Smooth muscle cell (in vitro differentiated cells): ENCODE measurements at regions not wholly inside any gene's neighbourhood (a gene's known extent, or its start where the extent isn't known, plus 50 kb on each side); places are given as distances from the start of the nearest gene placed in this dataset.

ENCODE experiments used
- DNase-seq: peaks from one replicate; lab custom pipeline; 2025; ENCODE audit not compliant: unreplicated experiment; lab: John Stamatoyannopoulos, UW
- H2AFZ ChIP-seq: fragments of 200-600 bp; sonication (generic); 2 replicates; pipeline ENCODE4 v1.6.0; 2016; ENCODE audit warnings: antibody characterized with exemption, low read depth, mild to moderate bottlenecking
- H3F3A ChIP-seq: fragments of 200-600 bp; sonication (generic); 2 replicates; pipeline ENCODE4 v1.6.0; 2017; ENCODE audit warnings: antibody characterized with exemption, low read depth
- H3K27ac ChIP-seq: fragments of 200-600 bp; sonication (generic); 2 replicates; pipeline ENCODE4 v1.5.1; 2016; ENCODE audit warnings: low read depth, mild to moderate bottlenecking
- H3K27me3 ChIP-seq: fragments of 200-600 bp; sonication (generic); 2 replicates; pipeline ENCODE4 v1.6.1; 2016; ENCODE audit warnings: low read depth, mild to moderate bottlenecking
- H3K36me3 ChIP-seq: fragments of 200-600 bp; sonication (generic); 2 replicates; pipeline ENCODE4 v1.5.1; 2016; ENCODE audit warnings: low read depth
- H3K4me1 ChIP-seq: fragments of 200-600 bp; sonication (generic); 2 replicates; pipeline ENCODE4 v1.5.1; 2016; ENCODE audit warnings: low read depth
- H3K4me2 ChIP-seq: fragments of 200-600 bp; sonication (generic); 2 replicates; pipeline ENCODE4 v1.6.0; 2016; ENCODE audit warnings: mild to moderate bottlenecking
- H3K4me3 ChIP-seq: fragments of 200-600 bp; sonication (generic); 2 replicates; pipeline ENCODE4 v1.5.1; 2016; ENCODE audit warnings: mild to moderate bottlenecking
- H3K79me2 ChIP-seq: fragments of 200-600 bp; sonication (generic); 2 replicates; pipeline ENCODE4 v1.6.0; 2016; ENCODE audit warnings: low read depth, mild to moderate bottlenecking
- H3K9ac ChIP-seq: fragments of 200-600 bp; sonication (generic); 2 replicates; pipeline ENCODE4 v1.6.0; 2016; ENCODE audit warnings: low read depth
- H3K9me3 ChIP-seq: fragments of 200-600 bp; sonication (generic); replicated peaks from 2 replicates; pipeline ENCODE4 v1.5.1; 2016; ENCODE audit warnings: low read depth
- H4K20me1 ChIP-seq: fragments of 200-600 bp; sonication (generic); 2 replicates; pipeline ENCODE4 v1.6.0; 2016; ENCODE audit warnings: low read depth
- WGBS: methylation state at CpG from one replicate; pipeline ENCODE4 v1.1.7; 2016; ENCODE audit warnings: low lambda C conversion rate; 5-methylcytosine and 5-hydroxymethylcytosine counted together
- TF ChIP-seq, protein P1 (sequence below): fragments of 200-600 bp; sonication (generic); IDR thresholded peaks from 2 replicates; pipeline ENCODE4 v1.5.1; 2017; ENCODE audit warnings: borderline replicate concordance, mild to moderate bottlenecking, antibody characterized with exemption; ENCODE audit not compliant: insufficient read depth, poor library complexity, severe bottlenecking

GRCh38 chr21:25215698-25216384 lies 391.4 kb downstream of the MRPL39 start:
- Histone ChIP-seq H3K4me2 (no peak overlapping the region), H3K79me2 (no peaks in the 10 kb centered on the region), H3K9ac (no peak overlapping the region), H3K4me1 (no peaks in the 10 kb centered on the region), H3K27me3 (no peaks in the 10 kb centered on the region), H3K9me3 (no peaks in the 10 kb centered on the region), H3K27ac (no peak overlapping the region), H2AFZ (no peak overlapping the region), H3K4me3 (no peak overlapping the region), H3K36me3 (no peaks in the 10 kb centered on the region), H4K20me1 (no peaks in the 10 kb centered on the region), H3F3A (no peaks in the 10 kb centered on the region)
- 90% methylated on average over 2 of the region's 2 CpGs for WGBS
- TF ChIP-seq, protein P1, sequence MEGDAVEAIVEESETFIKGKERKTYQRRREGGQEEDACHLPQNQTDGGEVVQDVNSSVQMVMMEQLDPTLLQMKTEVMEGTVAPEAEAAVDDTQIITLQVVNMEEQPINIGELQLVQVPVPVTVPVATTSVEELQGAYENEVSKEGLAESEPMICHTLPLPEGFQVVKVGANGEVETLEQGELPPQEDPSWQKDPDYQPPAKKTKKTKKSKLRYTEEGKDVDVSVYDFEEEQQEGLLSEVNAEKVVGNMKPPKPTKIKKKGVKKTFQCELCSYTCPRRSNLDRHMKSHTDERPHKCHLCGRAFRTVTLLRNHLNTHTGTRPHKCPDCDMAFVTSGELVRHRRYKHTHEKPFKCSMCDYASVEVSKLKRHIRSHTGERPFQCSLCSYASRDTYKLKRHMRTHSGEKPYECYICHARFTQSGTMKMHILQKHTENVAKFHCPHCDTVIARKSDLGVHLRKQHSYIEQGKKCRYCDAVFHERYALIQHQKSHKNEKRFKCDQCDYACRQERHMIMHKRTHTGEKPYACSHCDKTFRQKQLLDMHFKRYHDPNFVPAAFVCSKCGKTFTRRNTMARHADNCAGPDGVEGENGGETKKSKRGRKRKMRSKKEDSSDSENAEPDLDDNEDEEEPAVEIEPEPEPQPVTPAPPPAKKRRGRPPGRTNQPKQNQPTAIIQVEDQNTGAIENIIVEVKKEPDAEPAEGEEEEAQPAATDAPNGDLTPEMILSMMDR, result no peak
- DNase-seq, result no peak

DNA sequence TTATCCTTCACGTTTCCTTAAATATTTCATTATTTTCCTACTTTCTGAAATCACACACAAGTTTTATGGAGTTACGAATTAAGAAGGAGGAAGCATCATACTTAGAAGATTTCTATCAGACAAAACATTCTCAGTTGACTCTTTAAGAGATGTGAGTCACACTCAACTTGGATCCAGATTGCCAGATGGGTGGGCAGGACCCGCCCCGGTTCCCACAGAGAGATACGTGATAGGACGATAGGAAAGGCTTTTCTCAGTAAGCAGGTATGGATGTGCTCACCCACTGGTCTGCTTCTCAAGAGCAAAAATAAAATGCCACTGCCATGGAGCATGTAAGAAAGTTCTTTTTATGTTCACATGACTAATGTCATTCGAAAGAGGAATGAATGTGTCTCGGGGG lies 392.6 kb downstream of the MRPL39 start:
- Histone ChIP-seq H3K36me3 (no peaks in the 10 kb centered on the region), H3K9me3 (no peaks in the 10 kb centered on the region), H3K4me2 (no peak overlapping the region), H3K9ac (no peak overlapping the region), H2AFZ (no peak overlapping the region), H3K4me1 (no peaks in the 10 kb centered on the region), H3K79me2 (no peaks in the 10 kb centered on the region), H3K4me3 (no peak overlapping the region), H3K27ac (no peak overlapping the region), H3K27me3 (no peaks in the 10 kb centered on the region), H3F3A (no peaks in the 10 kb centered on the region), H4K20me1 (no peaks in the 10 kb centered on the region)
- DNase-seq, result no peak
- TF ChIP-seq, protein P1, result no peak
- WGBS, result 81% methylated on average over 8 of the region's 8 CpGs

DNA sequence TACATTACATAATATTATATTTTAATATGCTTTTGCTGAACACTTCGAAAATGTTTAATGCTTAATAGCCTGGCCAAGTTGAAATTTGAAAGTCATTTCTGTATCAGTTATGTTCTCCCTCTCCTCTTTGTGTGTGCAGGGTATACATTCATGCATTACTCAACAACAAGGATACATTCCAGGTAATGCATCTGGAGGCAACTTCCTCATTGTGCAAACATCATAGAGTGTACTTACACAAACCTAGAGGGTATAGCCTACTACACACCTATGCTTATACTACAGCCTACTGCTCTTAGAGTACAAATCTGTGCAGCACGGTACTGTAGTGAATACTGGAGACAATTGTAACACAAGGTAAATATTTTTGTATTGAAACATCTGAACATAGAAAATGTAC lies 407.3 kb downstream of the MRPL39 start:
- Histone ChIP-seq H2AFZ (no peak overlapping the region), H3K4me3 (no peak overlapping the region), H3K36me3 (no peaks in the 10 kb centered on the region), H3K27me3 (no peaks in the 10 kb centered on the region), H3F3A (no peaks in the 10 kb centered on the region), H3K9me3 (no peaks in the 10 kb centered on the region), H3K27ac (no peak overlapping the region), H4K20me1 (no peaks in the 10 kb centered on the region), H3K9ac (no peak overlapping the region), H3K4me2 (no peak overlapping the region), H3K4me1 (no peaks in the 10 kb centered on the region), H3K79me2 (no peaks in the 10 kb centered on the region)
- DNase-seq, result no peak
- TF ChIP-seq, protein P1, result no peak
- 73% methylated on average over 2 of the region's 2 CpGs for WGBS

DNA sequence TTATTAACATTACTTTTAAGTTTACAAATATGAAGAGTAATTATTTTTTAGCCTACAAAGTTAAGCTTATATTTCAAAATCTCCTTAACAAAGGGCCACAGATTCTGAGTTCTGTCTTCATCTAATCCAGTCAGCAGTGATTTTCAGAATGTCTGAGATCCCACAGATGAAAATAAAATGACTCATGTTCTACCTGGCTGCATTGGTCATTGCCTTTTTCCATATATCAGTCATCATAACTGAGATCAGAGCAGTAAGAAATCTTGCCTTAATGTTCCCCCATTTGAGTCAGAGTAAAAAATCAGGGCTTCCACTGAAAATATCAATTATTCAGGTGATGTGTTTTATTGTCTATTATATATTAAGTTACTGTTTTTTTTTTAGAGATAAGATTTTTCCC lies 416.1 kb downstream of the MRPL39 start:
- no peaks in the 10 kb centered on the region for H3F3A ChIP-seq
- no peak overlapping the region for H3K4me2 ChIP-seq
- no peaks in the 10 kb centered on the region for H4K20me1 ChIP-seq
- no peaks in the 10 kb centered on the region for H3K4me1 ChIP-seq
- H3K36me3 ChIP-seq, result no peaks in the 10 kb centered on the region
- H3K79me2 ChIP-seq, result no peaks in the 10 kb centered on the region
- H2AFZ ChIP-seq, result no peak overlapping the region
- no peak overlapping the region for H3K27ac ChIP-seq
- no peak for DNase-seq
- H3K4me3 ChIP-seq, result no peak overlapping the region
- no peak overlapping the region for H3K9ac ChIP-seq
- H3K27me3 ChIP-seq, result no peaks in the 10 kb centered on the region
- H3K9me3 ChIP-seq, result no peaks in the 10 kb centered on the region
- TF ChIP-seq, protein P1, result no peak
